HG03135 (cell line): ENCODE measurements at regions not wholly inside any gene's neighbourhood (a gene's known extent, or its start where the extent isn't known, plus 50 kb on each side); places are given as distances from the start of the nearest gene placed in this dataset.
"Not testable (repeated sequence)": the region's sequence is repeated elsewhere in the genome, so short reads cannot be mapped to it uniquely, and the experiment has no call there.

Experiments used
- ATAC-seq: cut with Tn5 transposase; IDR thresholded peaks from one replicate; pipeline ENCODE4 v1.9.1; 2021; ENCODE audit warnings: mild to moderate bottlenecking, moderate library complexity; ENCODE audit not compliant: unreplicated experiment

DNA sequence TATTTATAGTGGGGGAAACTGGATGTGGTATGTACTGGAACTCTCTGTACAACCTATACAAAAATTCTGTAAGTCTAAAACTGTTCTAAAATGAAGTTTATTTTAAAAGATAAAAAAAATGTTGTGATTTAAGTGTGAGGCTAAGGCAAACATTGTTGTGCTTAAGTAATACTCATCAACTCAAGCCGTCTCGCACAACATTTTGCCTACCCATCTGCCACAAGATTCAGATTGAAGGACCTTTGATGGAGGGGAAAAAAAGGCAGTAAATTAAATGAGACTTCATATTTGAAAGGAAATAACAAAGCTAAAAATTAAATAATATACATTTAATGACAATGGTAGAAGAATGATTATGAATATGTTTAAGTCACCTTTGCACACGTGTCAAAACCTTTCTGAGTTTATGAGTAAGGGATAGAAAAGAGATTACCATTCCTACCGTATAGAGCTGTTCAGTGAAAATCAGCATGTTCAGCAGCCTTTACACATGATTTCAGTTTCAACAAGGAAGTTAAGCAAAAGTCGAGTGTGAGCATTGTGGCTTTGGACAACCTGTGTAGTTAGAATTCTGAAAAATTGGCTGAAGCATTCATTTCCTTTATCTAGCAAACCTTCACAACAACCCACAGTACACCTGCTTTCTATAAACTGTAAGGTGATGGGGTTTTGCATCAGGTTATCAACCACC lies 499.3 kb downstream of the IRS1 start:
- no peak for ATAC-seq

DNA sequence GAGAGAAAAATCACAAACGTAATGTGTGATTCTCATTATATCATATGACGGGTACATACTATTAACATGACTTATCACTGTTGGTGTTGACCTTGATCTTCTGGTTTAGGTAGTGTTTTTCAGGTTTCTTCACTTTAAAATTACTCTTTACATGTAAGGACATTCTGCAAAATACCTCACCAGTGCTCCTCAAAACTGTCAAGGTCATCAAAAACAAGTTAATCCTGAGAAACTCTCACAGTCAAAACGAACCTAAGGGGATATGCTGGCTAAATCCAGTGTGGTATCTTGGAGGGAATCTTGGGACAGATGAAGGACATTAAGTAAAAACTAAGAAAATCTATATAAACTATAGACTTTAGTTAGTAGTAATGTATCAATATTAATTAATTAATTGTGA lies 499.8 kb downstream of the IRS1 start:
- ATAC-seq = no peak

DNA sequence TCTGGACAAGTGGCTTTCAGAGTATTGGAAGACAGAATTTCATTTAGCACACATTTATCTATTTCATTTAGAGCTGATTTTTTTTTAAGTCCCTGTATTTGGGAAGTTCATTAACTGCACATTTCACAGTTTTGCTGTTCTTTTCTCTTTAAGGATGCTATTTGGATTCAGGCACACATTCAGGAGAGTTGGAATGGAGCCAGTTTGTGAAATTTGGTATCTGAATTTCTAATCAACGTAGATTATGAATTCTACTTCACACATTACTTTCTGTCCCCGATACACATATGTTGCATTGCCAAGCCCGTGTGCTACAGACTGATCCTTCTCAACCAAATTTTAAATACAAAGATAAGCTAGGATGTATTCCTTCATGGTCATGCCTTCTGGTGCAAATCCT lies 503.9 kb downstream of the IRS1 start:
- ATAC-seq = no peak

DNA sequence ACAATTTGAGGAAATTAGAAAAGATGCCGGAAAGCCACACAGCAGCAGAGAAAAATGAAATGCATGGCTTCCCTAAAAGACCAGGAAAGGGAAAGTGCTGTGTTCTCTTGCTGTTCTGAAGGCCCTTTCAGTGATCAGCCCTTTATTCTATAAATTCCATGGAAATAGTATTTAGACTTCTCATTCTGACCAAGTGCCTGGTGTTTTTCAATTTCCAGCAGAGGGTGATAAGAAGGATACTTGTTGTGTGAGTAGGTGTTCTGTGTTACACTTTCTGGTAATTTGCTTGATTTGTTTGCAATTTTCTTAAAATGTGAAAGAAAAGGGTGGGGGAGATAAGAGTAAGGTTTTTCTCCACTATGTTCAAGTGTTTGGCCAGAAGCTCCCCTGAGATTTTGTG lies 504.5 kb downstream of the IRS1 start:
- ATAC-seq = no peak

DNA sequence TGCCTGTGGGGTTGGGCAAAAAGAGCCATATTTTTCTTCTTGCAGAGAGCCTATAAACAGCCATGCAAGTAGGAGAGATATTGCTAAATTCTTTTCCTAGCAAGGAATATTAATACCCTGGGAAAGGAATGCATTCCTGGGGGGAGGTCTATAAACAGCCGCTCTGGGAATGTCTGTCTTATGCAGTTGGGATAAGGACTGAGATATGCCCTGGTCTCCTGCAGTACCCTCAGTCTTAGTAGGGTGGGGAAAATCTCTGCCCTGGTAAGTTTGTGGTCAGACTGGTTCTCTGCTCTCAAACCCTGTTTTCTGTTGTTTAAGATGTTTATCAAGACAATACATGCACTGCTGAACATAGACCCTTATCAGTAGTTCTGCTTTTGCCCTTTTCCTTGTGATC lies 508.3 kb downstream of the IRS1 start:
- ATAC-seq = not testable (repeated sequence)

DNA sequence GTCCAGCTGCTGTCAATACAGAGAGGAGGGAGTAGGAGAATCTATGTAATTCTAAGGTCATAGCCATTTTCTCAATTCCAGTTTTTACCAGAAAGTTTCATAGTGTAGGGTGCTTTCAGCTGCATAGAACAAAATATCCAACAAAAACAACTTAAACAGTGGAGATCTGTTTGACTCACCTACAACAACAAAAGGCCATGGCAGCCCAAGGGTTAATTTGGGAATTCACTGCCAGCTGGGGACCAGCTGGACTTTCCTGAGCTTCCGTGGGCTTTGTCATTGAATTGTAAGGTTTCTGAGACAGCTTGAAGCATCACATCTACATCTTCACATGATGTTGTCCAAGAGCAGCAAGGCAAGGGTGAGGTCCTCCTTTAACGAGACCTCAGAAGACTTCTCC lies 512.7 kb downstream of the IRS1 start:
- ATAC-seq = no peak

DNA sequence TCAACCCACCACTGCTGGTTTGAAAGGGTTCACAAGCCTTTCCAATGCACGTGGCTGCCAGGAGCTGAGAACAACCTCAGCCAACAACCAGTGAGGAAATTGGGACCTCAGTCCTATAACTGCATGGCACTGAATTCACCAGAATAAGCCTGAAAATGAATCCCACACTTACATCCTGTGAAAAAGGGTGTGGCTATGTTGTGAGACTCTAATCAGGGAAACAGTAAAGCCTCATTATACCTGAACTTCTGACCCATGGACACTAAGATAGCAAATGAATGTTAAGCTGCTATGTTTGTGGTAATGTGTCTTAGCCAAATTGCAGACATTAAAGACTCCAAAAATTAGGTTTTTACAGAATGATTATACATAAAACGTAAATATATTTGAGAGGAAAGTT lies 515.8 kb downstream of the IRS1 start:
- ATAC-seq = no peak

DNA sequence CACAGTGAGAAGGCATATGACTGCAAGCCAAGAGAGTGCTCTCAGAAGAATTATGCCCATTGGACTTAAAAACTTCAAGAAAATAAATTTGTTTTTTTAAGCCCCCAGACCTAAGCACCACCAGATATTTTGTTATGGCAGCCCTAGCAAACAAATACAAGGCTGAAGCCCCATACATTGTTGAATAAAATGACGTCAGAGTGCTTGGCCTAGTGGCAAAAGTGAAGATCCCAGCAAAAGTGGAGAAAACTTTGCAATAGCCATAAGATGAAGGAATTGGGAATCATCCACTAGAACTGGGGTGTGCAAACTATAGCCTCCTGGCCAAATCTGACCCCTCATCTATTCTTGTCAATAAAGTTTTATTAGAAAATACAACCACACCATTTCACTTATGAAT lies 517.5 kb downstream of the IRS1 start:
- no peak for ATAC-seq

DNA sequence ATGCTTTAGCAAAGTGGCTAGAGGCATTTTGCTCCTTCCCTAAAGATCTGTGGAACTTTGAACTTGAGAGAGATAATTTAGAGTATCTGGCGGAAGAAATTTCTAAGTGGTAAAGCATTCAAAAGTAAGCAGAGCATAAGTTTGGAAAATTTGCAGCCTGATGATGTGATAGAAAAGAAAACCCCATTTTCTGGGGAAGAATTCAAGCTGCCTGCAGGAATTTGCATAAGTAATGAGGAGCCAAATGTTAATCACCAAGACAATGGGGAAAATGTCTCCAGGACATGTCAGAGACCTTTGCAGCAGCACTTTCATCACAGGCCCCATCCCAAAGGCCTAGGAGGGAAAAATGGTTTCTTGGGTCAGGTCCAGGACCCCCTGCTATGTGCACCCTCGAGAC lies 519.5 kb downstream of the IRS1 start:
- not testable (repeated sequence) for ATAC-seq

DNA sequence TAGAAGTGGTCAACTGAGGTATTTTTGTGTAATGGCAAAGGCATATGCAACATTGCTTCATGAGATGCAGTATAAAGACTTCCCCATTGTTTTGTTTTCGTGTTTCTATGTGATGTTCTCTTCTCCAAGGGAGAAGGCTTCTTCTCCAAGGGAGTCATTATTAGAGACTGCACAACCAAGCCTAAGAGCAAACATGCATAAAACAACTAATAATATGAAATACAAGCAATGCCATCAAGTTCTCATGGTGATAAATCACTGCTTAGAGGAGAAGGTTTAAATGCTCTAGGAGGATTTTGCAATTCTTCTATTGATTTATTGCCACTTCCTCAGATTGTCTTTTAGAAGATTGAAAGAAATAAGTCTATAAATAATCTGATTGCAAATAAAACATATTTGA lies 524.4 kb downstream of the IRS1 start:
- ATAC-seq = no peak

DNA sequence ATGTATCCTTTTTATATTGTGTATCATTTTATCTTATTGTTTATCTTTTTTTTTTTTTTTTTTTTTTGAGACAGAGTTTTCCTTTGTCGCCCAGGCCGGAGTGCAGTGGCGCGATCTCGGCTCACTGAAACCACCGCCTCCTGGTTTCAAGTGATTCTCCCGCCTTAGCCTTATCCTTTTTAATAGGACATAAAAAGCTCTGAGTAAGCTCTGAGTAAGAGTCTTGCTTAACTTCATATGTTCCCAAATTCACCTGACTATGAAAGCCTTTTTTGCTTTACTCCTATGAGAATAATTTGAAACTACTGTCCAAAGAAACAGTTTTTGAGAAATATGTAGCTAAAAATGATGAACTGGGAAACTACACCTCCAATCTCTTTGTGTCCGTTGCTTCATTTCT lies 525.5 kb downstream of the IRS1 start:
- ATAC-seq = no peak

DNA sequence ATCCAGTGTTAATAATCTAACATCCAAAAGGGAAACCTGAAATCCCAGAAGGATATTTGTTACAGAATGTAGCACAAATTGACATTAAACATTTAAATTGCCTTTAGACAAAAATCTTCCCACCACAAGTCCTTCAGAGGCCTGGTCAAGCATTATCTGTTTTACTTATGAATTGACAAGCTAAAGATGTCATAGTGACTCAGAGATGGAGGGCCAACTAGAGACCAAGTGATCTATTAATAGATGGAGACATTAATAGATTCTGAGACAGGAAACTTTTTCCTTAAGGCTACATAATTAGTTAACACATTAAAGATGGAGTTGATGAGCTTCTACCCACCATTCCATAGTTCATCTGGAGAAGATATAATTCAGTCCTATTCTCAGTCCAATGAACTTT lies 526.2 kb downstream of the IRS1 start:
- no peak for ATAC-seq

DNA sequence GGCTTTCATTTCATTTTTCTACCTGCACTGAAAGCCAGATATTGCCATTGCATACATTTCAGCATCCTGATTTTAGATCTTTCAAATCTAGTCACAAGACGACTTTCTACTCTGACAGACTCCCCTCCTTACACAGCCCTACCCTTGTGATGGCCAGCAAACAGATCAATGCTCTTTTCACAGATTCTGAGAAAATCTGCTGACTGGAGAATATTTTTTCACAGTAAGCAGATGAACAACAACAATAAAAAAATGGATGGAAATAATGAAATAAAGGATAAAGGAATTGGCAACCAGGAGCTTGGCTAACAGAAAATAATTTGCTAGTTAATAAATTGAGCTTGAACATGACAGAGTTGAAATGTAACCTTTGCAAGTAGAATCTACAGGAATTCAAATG lies 527.2 kb downstream of the IRS1 start:
- ATAC-seq = no peak

DNA sequence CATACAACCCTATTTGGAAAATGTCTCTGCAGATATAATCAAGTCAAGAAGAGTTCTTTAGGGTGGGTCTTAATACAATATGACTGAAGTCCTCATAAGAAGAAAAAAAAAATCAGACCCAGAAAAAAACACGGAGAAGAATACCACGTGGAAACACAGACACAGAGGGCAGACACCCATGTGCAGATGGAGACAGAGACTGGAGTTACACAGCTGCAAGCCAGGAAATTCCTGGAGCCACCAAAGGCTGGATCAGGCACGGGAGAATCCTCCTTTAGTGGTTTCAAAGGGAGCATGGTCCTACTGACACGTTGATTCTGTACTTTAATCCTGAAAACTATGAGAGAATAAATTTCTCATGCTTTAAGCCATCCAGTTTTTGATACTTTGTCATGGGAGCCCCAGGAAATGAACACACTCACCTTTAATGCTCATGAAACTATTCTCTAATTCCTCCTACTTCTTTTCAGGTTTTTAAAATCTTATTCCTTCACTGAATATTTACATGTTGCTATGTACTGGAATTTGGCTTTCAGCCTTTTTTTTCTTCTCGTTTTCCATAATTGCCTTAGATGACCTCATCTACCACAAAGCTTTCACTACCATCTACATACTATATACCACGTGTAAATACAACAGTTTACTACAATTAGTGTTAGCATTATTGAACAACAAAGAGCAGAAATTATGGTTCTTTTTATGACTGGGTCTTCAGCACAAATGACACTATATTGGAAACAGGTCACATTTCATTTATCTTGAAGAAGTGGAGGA lies 529.1 kb downstream of the IRS1 start:
- ATAC-seq = no peak

DNA sequence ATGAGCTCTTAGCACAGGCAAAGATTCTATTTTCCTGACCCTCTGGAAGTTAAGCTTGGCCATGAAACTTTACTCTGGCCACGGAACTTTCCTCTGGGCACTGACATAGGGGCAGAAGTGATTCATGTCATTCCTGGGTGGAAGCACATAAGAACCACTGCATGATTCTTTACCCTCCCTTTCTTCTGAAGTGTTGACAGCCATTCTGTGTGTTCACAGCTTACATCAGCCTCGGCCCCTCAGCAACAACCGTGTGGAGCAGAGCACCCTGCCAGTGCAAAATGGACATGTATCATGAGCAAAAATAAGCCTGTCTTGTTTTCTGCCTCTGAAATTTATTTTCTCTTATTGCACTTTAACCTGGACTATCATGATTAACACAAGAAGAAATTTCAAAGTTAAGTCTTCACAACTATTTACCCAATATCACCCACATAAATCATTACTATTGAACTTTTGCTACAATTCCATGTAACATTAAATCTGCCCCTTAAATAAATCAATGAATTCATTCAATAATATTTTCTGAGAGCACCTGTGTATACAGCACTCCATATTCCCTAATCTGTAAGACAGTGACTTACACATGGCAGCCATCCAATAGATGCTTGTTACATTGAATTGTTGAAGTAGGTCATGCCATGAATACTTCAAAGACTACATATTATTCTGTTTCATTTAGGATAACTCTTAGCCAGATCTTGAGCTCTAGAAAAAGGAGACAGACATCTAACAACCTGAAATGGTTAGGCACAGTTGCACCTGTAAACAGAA lies 531.9 kb downstream of the IRS1 start:
- no peak for ATAC-seq

DNA sequence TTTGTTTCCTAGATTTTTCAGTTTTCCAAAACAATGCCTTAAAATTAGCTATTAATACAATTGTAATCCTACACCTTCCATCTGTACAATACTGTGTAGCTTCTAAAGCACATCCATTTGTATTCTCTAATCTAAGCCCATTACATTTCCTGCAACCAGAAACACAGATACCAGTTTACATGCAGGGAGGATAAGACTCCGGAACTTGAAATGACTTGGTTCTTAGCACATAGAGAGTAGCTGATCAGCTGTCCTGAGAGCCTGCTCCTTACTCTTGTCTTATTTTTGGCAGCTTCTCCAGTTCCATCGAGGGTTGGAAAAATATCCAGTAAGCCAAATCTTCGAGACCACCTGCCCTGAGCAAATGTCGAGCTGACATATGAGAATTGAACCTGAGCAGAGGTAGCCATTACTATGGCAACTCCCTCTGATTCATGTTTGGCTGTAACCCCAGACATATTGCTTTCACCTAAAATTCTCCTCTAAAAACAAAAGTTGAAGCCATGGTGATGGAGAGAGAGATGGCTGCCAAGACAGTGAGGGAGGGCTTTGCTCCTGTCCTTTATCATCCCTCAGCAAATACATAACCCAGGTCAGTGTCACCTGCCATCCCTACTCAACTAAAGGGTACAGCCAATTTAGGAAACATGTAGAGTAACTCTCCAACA lies 542.8 kb downstream of the IRS1 start:
- ATAC-seq = no peak

DNA sequence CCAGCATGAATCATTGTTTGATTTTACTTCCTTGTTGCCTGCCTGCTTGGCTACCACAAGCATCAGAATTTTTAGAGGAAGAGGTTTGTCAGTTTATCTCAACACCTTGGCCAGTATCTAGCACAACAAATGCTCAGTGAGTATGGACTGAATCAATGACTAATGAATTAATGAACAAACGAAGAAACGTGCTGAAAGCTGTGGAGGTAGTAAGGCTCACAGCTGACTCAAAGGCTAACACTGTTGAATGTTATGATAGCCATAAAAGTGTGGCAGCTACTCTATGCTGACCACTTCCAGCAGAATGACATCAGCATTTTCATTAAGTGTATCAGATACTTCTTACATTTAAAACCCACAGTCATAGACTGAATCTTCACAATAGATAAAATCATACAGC lies 543.4 kb downstream of the IRS1 start:
- ATAC-seq = no peak

DNA sequence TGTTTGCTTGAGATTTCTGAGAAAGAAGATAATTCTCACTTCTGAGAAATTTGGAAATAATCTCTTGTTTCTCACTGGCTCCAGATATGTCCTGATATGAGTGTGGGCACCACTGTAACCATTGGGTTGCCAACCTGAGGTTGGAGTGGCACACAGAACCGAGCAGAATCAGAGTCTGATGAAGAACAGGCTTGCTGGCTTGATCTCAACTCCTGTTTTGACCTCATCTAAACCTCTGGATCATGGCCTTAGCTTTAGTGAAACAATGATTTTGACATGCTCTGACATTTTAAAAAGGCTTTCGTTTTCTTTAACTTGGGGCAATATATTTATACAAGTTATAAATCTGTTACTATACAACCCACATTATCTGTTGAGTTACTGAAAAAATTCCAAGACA lies 548.0 kb downstream of the IRS1 start:
- ATAC-seq = no peak

DNA sequence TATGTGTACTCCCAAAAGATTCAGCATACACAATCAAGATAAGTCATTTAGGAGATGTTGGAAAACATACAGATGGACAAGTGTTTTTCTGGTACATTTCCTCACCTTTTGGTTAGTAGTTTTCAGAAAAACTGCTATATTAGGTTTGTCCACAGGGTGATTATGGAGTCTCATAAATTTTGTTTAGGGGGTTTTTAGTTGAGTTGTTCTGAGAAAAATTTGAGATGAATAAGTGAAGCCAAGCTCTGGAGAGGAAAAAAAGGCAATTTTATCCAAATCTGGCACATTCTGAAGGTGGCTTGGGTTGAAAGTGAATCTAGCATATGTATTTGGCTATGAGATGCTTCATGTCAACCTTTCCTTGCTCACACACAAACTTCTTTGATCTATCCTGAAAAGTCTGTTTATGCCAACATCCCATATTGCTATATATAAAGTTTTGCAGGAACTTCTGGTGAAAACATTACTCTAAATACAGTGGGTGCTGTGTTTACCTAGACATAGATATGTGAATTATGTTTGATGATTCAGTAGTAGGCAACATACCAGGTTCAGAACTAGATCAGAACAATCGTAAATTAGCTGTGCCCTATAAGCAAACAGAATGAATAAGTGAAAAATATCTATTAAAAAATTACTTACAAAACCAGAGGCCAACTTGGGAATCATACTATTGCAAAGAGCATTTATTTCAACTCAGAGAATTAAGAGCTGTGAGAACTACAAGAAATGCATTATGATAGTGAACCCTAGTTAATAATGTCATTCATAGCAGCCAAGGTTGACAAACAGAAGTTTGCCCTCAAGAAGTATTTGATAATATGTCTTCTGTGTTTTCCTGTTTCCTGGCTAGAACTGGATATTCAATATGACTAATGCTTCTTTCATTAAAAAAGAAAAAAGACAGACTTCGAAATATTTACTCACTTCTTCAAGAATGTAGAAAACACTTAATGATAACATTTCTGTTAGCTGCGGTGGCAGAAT lies 552.0 kb downstream of the IRS1 start:
- no peak for ATAC-seq

DNA sequence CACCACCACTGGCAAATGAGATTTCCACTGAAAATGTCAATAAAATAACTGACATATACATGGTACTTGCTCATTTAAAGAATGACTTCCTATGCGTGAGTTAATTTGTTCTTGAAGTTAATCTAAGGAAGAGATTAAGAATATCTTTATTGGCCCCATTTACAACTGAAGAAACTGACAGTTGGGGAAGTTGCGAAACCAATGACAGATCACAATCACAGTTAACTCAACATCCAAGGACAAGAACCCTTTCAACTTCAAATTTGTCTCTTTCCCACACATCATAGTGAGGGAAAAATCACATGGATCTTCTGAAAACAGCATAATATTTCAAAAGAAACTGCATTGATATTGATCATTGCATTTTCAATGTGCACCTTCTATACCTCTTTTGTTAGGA lies 565.4 kb downstream of the IRS1 start:
- ATAC-seq = no peak
